CD4-positive, alpha-beta T cell treated with Interleukin-1 beta for 1 hour (primary cell): ENCODE measurements at regions not wholly inside any gene's neighbourhood (a gene's known extent, or its start where the extent isn't known, plus 50 kb on each side); places are given as distances from the start of the nearest gene placed in this dataset.

ENCODE experiments used
- DNase-seq, 2 donors: peaks; one replicate each; pipeline ENCODE4 v3.0.0-alpha.2; 2020 to 2022

DNA sequence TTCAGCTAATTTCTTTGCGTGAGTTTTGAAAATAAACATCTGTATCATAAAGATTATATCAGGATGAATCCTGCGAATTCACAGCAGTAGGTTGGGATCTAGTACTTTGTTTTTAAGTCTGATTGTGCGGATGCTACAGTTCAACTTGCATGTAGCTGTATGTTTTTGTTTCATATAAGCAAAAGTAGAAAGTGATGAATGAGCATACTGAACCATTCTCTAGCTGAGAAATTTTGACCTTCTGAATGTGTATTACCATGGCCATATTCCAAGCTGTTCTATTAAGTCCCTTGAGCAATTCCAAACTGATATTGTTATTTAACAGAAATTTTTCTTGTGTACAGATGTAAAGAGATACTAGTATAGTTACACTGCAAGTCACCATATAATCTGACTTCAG is 358.8 kb upstream of the MEOX2 start:
- no peak for DNase-seq

DNA sequence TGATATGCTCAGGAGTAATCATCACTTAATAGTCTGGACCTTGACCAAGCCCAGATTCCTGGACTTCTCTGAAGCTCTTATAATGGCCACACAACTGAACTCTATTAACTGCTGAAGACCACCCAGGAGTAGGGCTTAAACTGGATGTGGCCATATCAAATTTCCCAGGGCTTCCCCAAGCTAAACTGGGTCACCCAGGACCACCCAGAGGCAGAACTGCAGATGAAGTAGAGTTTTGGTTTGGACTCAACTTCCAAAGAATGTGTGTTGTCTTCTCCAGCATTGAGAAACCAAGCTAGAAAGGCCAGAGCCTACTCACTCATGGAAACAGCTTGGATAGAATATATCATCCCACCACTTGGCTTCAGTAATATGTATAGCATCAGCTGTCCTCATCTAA is 358.2 kb upstream of the MEOX2 start:
- no peak for DNase-seq

DNA sequence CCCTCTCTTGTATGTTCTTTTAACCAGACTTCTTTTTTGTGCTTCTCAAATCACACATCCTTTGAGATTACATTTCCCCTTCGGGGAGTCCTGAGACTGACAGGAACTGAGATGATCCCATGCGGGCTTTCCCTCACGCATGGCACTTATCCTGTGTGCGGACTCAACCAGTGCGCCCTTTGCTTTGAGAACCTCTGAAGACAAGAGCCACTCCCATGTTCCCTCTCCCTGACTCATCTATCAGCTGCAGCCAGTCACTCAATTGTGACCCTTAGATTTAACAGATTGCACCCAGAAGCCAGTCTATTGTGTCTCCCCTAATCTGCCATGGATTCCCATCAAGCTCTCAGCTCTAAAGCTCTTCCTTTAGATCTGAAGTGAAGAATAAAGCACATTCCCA is 353.9 kb upstream of the MEOX2 start:
- no peak for DNase-seq

- DNase-seq, result no peak
Measured at GRCh38 chr7:16038906-16039305, 352.4 kb upstream of the MEOX2 start.

DNA sequence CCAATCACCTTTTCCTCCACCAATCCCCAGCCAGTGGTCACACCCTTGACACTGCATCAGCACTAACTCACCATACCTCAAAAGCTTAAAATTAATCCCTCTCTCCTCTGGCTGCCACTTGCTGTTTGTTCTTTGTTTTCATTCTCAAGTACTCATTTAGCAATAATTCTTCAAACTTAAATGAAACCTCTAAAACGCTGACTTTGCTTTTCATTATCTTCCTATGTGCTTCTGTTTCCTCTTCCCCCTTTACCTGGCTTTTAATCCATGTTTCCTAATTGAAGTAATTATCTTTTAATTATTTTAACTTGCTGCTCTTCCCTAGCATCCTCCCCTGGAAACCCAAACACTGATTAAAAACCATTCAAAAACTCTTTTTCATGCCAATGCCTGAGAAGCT is 348.9 kb upstream of the MEOX2 start:
- no peak for DNase-seq

DNA sequence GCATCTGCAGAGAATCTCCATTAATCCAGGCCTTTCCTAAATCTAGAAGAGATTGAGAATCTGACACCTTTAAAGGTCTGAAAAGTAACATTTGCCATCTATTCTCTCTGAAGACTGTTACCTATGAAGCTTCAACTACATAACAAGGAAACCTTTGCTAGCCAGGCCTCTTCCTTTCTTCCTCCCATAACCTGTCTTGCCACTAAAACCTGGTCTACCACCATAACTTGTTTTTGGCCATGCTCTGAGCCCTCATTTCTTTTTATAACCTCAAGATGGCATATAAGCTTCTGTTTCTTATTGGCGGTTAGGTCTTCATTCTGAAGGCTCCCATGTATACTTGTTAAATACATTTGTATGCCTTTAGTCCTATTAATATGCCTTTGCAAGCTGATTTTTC is 348.4 kb upstream of the MEOX2 start:
- no peak for DNase-seq

DNA sequence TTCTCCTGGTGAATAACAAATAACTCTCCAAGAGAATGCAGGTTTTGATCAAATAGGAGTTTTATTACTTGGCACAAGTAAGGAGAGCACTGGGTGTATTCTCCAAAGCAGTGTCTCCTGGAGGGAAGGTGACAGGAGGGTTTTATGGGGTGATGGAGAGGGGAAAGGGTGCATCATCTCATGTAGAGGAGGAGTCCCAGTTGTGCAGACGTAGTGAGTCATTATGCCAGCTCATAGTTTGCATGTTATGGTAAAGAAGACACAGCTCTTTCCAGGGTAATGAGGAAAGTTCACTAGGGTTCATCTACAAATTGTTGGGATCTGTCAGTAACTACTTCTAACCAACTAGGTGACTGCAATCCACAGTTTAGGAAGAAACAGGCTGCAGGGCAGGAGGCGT is 347.9 kb upstream of the MEOX2 start:
- DNase-seq, result no peak

GRCh38 chr7:16033233-16033632 is 346.8 kb upstream of the MEOX2 start:
- no peak for DNase-seq

- no peak for DNase-seq
Measured at GRCh38 chr7:16028636-16029035, 342.2 kb upstream of the MEOX2 start.

GRCh38 chr7:16028103-16028502 is 341.6 kb upstream of the MEOX2 start:
- DNase-seq, result no peak

DNA sequence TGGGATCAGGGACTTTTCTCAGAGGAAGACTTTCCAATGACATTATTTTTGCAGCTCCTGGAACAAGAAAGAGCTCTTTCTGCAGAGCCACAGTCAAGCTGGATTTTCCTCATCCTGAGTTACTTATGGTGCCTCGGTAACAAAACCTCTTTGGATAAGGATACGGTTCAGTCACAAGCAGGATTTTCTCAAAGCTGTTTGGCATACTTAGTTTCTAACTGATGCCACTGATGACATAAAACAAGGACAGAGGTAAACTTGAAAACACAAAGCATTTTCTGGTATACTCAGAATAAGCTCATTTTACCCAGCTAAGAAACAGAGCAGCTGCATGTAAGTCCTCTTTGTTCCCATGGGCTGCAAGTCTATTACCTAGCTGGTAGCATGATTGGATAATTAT is 340.9 kb upstream of the MEOX2 start:
- no peak for DNase-seq

GRCh38 chr7:16026253-16027020 is 340.0 kb upstream of the MEOX2 start:
- no peak for DNase-seq

DNA sequence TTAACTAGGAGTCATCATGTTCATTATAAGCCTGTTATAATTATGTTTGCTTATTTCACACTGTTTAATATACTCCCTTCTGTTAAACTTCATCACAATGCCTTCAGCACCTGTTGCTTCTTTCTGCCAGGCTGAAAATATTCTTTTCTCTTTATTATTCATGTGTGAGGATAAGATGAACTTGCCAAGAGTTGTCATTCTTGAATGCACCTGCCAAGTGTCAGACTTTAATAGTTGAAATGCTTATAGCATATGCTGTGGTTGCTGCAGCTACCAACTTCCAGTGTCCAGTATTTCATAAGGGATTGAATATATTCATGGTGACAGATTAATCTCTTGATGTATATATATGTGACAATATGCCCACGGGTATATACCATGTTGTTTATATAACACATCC is 339.2 kb upstream of the MEOX2 start:
- no peak for DNase-seq

- DNase-seq, result no peak
Measured at GRCh38 chr7:16023503-16023902, 337.0 kb upstream of the MEOX2 start.

GRCh38 chr7:16023046-16023445 is 336.6 kb upstream of the MEOX2 start:
- DNase-seq, result no peak

- DNase-seq, result no peak
Measured at GRCh38 chr7:16021851-16022250, 335.4 kb upstream of the MEOX2 start.

- DNase-seq, result no peak
Measured at GRCh38 chr7:16015981-16016380, 329.5 kb upstream of the MEOX2 start.

DNA sequence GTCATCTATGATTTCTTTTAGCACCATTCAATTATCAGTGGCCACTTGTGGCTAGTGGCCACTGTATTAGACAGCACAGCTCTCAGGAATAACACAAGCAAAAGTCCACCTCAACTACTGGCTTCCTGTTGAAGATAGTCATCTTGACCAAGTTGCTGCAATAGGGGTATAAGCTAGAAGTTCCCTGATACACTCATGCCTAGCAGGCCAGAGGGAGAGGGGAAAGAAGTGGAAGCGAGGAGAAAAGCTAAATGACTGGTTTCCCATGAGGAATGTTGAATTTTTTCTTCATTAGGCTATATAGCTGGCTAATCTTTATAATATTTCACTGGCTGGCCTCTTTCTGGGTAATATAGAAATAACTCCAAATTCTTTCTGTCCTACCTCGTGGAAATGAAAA is 327.5 kb upstream of the MEOX2 start:
- DNase-seq, result no peak

- DNase-seq, result no peak
Measured at GRCh38 chr7:16007911-16008310, 321.4 kb upstream of the MEOX2 start.

GRCh38 chr7:16004702-16005101 is 318.2 kb upstream of the MEOX2 start:
- no peak for DNase-seq

- no peak for DNase-seq
Measured at GRCh38 chr7:16001477-16001876, 315.0 kb upstream of the MEOX2 start.

DNA sequence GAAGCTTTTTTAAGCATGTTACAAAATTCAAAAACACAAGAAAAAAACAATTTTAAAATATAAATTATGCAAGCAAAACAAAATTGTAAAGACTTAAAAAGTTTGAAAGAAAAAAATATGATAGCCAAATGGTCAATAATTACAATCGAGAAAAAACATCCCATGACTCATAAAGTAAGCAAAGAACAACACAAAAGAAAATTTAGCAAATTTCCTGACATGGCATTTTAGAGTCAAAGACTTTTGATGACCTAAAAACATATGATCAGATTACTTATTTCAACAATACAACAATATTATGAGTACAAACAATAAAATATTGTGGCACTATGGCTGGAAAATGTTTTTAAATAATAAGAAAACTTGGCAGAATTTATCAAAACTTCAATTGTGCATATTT is 312.1 kb upstream of the MEOX2 start:
- DNase-seq, result no peak

GRCh38 chr7:15995027-15995426 is 308.5 kb upstream of the MEOX2 start:
- no peak for DNase-seq

DNA sequence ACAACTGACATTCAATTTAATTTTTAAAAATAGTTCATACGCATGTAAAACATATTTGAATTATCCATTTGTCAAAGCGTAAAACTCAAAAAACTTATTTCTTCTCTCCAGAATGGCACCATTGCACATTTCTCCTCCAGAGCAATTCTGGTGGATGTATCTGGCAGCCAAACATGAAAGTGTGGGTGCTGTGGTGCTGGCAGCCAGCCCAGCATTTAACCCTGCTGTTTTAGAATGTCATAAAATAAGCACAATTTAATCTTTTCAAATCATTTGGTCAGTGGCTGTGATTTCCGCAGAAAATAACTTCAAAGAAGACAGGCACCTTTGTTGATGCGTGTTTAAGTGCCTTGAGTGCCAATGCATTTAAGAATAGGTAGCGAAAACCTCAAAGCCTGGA is 302.7 kb upstream of the MEOX2 start:
- no peak for DNase-seq

DNA sequence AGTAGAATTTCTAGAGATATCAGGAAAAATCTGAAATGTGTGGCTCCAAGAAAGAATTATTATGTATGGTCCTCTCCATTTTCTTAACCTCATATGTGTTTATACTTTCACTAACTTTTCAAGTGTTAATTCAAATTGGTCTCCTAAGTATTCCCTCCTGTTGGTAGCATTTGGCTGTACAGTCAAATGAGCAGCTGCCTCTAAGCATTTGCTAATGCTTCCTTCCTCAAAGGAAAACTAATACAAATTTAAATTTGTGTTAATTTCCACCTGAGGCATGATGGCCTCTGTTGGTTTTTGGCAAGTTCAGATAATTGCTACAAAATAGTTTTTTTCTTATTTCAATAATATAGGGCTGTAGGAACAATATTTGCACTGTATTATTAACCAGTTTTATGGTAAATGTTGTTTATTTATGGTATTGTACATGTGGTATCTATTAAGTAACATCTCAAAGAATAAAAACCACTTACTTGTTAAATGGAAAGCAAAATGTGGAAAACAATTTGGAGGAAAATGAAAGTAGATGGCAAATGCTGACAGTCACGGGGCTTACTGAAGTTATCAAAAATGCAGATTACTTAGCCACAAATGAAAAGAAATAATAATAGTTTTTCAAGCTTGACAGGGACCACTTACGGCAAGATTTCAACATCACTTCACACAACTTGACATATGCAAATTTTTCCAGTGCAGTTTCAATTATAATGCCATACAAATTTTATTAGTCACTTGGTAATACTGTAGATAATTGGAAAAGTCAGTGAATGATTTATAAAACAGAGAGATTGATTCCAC is 299.3 kb upstream of the MEOX2 start:
- DNase-seq, result no peak
